ENCODE measurements at regions not wholly inside any gene's neighbourhood (a gene's known extent, or its start where the extent isn't known, plus 50 kb on each side); places are given as distances from the start of the nearest gene placed in this dataset.

GRCh38 chr2:41881249-41881648 is 166.6 kb upstream of the PKDCC start:
- no peak for TF ChIP-seq CTCF (conservative IDR thresholded peaks at IDR 0.05; ENCODE audit: low read length)
- no peak for TF ChIP-seq EZH2phosphoT487 (IDR thresholded peaks at IDR 0.05; ENCODE audit: borderline replicate concordance, low read depth, low read length)
